HG03280 (cell line): ENCODE measurements at regions not wholly inside any gene's neighbourhood (a gene's known extent, or its start where the extent isn't known, plus 50 kb on each side); places are given as distances from the start of the nearest gene placed in this dataset.

Source experiments
- ATAC-seq: cut with Tn5 transposase; IDR thresholded peaks from one replicate; pipeline ENCODE4 v1.9.1; 2021; ENCODE audit warnings: mild to moderate bottlenecking, moderate library complexity; ENCODE audit not compliant: unreplicated experiment

GRCh38 chr7:113825832-113826231 lies 93.0 kb downstream of the PPP1R3A start:
- no peak for ATAC-seq

GRCh38 chr7:113824117-113824823 lies 94.5 kb downstream of the PPP1R3A start:
- no peak for ATAC-seq

GRCh38 chr7:113819474-113819873 lies 99.3 kb downstream of the PPP1R3A start:
- no peak for ATAC-seq

GRCh38 chr7:113816639-113817038 lies 102.2 kb downstream of the PPP1R3A start:
- no peak for ATAC-seq

- ATAC-seq: no peak
These were observed 105.3 kb downstream of the PPP1R3A start for GRCh38 chr7:113813471-113813870.

GRCh38 chr7:113812591-113813255 lies 106.1 kb downstream of the PPP1R3A start:
- ATAC-seq: no peak

- no peak for ATAC-seq
These were observed 108.6 kb downstream of the PPP1R3A start for GRCh38 chr7:113810080-113810744.

GRCh38 chr7:113809581-113809980 lies 109.2 kb downstream of the PPP1R3A start:
- no peak for ATAC-seq

- no peak for ATAC-seq
These were observed 112.0 kb downstream of the PPP1R3A start for GRCh38 chr7:113806633-113807327.

GRCh38 chr7:113805976-113806375 lies 112.8 kb downstream of the PPP1R3A start:
- no peak for ATAC-seq

- no peak for ATAC-seq
These were observed 114.2 kb downstream of the PPP1R3A start for GRCh38 chr7:113804475-113805095.

GRCh38 chr7:113801751-113802150 lies 117.1 kb downstream of the PPP1R3A start:
- no peak for ATAC-seq

- ATAC-seq: no peak
These were observed 118.0 kb downstream of the PPP1R3A start for GRCh38 chr7:113800826-113801225.

- peak; percentile 95 for ATAC-seq
These were observed 118.9 kb downstream of the PPP1R3A start for GRCh38 chr7:113799896-113800295.

GRCh38 chr7:113797420-113798010 lies 121.3 kb downstream of the PPP1R3A start:
- ATAC-seq: no peak

GRCh38 chr7:113796557-113796956 lies 122.3 kb downstream of the PPP1R3A start:
- ATAC-seq: no peak

- ATAC-seq: no peak
These were observed 124.2 kb downstream of the PPP1R3A start for GRCh38 chr7:113794573-113794972.

- no peak for ATAC-seq
These were observed 125.6 kb downstream of the PPP1R3A start for GRCh38 chr7:113793171-113793570.

GRCh38 chr7:113790025-113790424 lies 128.8 kb downstream of the PPP1R3A start:
- ATAC-seq: no peak

- no peak for ATAC-seq
These were observed 131.7 kb downstream of the PPP1R3A start for GRCh38 chr7:113787106-113787505.

GRCh38 chr7:113784956-113785355 lies 133.9 kb downstream of the PPP1R3A start:
- no peak for ATAC-seq
